CD4-positive, alpha-beta T cell (primary cell): ENCODE measurements at regions not wholly inside any gene's neighbourhood (a gene's known extent, or its start where the extent isn't known, plus 50 kb on each side); places are given as distances from the start of the nearest gene placed in this dataset.

Experiments used
- ATAC-seq: fragments of 200-7000 bp; cut with Tn5 transposase; one replicate; pipeline ENCODE4 v1.10.0; 2022; ENCODE audit warnings: mild to moderate bottlenecking; ENCODE audit not compliant: poor library complexity
- CTCF ChIA-PET: fragments of 350-600 bp; sonication (Branson Sonifier 250); formaldehyde crosslinking; loops from one replicate; lab custom pipeline; 2021; ENCODE audit warnings: antibody characterized with exemption, inconsistent platforms; lab: Charles Lee
- POLR2A ChIA-PET: fragments of 350-600 bp; sonication (Branson Sonifier 250); formaldehyde crosslinking; loops from one replicate; lab custom pipeline; 2021; ENCODE audit warnings: antibody characterized with exemption, inconsistent platforms; lab: Charles Lee
- DNase-seq, 14 experiments: peaks; one replicate each; pipeline ENCODE4 v3.0.0-alpha.2; 2013 to 2020; ENCODE audit warnings: mixed read lengths in 2 of 14
- H3K27ac ChIP-seq, 2 donors: one replicate each; pipeline versions ENCODE4 v1.5.1 to v1.7.0; 2013; ENCODE audit warnings: low read length in 2 of 2, low read depth in 1 of 2, mild to moderate bottlenecking in 1 of 2
- H3K27me3 ChIP-seq, 2 experiments: 1 replicate in 1 of 2; 2 replicates in 1 of 2; pipeline versions ENCODE4 v1.6.1 to v1.7.0; 2013; ENCODE audit warnings: low read length in 2 of 2, control low read depth in 1 of 2, mild to moderate bottlenecking in 1 of 2, moderate library complexity in 1 of 2; ENCODE audit not compliant: insufficient read depth in 2 of 2, control insufficient read depth in 1 of 2
- H3K36me3 ChIP-seq: one replicate; pipeline ENCODE4 v1.6.1; 2013; ENCODE audit warnings: low read length, control low read depth; ENCODE audit not compliant: insufficient read depth
- H3K4me1 ChIP-seq: one replicate; pipeline ENCODE4 v1.6.1; 2013; ENCODE audit warnings: low read length, control low read depth; ENCODE audit not compliant: insufficient read depth
- H3K4me3 ChIP-seq: one replicate; pipeline ENCODE4 v1.5.1; 2013; ENCODE audit warnings: mild to moderate bottlenecking, low read length, moderate library complexity
- H3K9me3 ChIP-seq, 2 experiments: 1 replicate in 1 of 2; 2 replicates in 1 of 2; pipeline versions ENCODE4 v1.6.1 to v1.7.0; 2013; ENCODE audit warnings: low read length in 2 of 2, mild to moderate bottlenecking in 2 of 2, control low read depth in 1 of 2, moderate library complexity in 1 of 2; ENCODE audit not compliant: control insufficient read depth in 1 of 2, insufficient read depth in 1 of 2
- H3K27ac Mint-ChIP-seq: one replicate; pipeline ENCODE4 v1.8.0; 2020; ENCODE audit warnings: mixed read lengths
- H3K27me3 Mint-ChIP-seq: one replicate; pipeline ENCODE4 v1.8.0; 2021; ENCODE audit warnings: mixed read lengths
- H3K36me3 Mint-ChIP-seq: one replicate; pipeline ENCODE4 v1.8.0; 2021; ENCODE audit warnings: low read depth, mixed read lengths
- H3K4me1 Mint-ChIP-seq: one replicate; pipeline ENCODE4 v1.8.0; 2021; ENCODE audit warnings: low read depth, mixed read lengths
- H3K4me3 Mint-ChIP-seq: one replicate; pipeline ENCODE4 v1.8.0; 2020; ENCODE audit warnings: mild to moderate bottlenecking, mixed read lengths
- H3K9me3 Mint-ChIP-seq: one replicate; pipeline ENCODE4 v1.8.0; 2020; ENCODE audit warnings: mixed read lengths
- intact Hi-C, 2 experiments: fragments of 100-400 bp; cut with DNase I in 1 of 2; cut with micrococcal nuclease in 1 of 2; formaldehyde crosslinking; loops; one replicate each; pipeline versions ENCODE4 v1.15.1 to v1.9.0; 2023 to 2025; cut with DNase I, micrococcal nuclease
- TF ChIP-seq, protein P1 (sequence below): fragments of 200-600 bp; IDR thresholded peaks from one replicate; pipeline ENCODE4 v1.8.0; 2022; ENCODE audit warnings: antibody characterized with exemption, mild to moderate bottlenecking

DNA sequence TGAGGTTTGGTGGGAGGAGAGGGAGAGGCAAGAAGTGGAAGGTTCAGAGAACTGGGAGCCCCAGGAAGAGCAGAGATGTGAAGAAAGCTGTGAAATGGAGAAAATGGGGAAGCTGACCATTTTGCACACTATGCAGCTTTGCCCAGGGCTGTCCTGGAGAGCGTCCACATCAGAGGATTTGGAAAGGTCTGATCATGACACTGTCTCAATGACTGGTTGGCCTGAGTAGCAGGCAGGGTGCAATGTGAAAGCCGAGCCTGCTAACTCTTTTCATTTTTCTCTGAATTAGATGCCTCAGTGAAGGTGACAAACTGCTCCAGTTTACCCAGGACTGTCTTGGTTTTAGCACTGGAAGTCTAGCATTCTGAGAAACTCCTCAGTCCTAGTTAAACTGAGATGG lies 330.1 kb upstream of the RPS6KA3 start:
- DNase-seq (no peak), ATAC-seq (no peak)
- Histone ChIP-seq H3K27me3 (peaks cover 0 to 7% of the 10 kb centered on the region in 2 experiments), H3K9me3 (no peaks in the 10 kb centered on the region), H3K4me3 (no peak overlapping the region), H3K27ac (no peak overlapping the region), H3K4me1 (no peaks in the 10 kb centered on the region), H3K36me3 (no peaks in the 10 kb centered on the region)
- Mint-ChIP-seq H3K36me3 (no peaks in the 10 kb centered on the region), H3K9me3 (no peaks in the 10 kb centered on the region), H3K27me3 (no peaks in the 10 kb centered on the region), H3K4me1 (no peaks in the 10 kb centered on the region), H3K27ac (no peak overlapping the region), H3K4me3 (no peak overlapping the region)
- POLR2A ChIA-PET: no interaction called here
- intact Hi-C loops: no loop called here
- TF ChIP-seq, protein P1, sequence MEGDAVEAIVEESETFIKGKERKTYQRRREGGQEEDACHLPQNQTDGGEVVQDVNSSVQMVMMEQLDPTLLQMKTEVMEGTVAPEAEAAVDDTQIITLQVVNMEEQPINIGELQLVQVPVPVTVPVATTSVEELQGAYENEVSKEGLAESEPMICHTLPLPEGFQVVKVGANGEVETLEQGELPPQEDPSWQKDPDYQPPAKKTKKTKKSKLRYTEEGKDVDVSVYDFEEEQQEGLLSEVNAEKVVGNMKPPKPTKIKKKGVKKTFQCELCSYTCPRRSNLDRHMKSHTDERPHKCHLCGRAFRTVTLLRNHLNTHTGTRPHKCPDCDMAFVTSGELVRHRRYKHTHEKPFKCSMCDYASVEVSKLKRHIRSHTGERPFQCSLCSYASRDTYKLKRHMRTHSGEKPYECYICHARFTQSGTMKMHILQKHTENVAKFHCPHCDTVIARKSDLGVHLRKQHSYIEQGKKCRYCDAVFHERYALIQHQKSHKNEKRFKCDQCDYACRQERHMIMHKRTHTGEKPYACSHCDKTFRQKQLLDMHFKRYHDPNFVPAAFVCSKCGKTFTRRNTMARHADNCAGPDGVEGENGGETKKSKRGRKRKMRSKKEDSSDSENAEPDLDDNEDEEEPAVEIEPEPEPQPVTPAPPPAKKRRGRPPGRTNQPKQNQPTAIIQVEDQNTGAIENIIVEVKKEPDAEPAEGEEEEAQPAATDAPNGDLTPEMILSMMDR: no peak
- CTCF ChIA-PET: no interaction called here

- ATAC-seq (no peak), DNase-seq (no peak)
- no peak overlapping the region for H3K4me3 Mint-ChIP-seq
- ChIA-PET CTCF (no interaction called here), POLR2A (no interaction called here)
- Histone ChIP-seq H3K27me3 (peaks cover 0 to 7% of the 10 kb centered on the region in 2 experiments), H3K9me3 (no peaks in the 10 kb centered on the region), H3K27ac (no peak overlapping the region), H3K4me1 (no peaks in the 10 kb centered on the region), H3K36me3 (no peaks in the 10 kb centered on the region), H3K4me3 (no peak overlapping the region)
- no peak overlapping the region for H3K27ac Mint-ChIP-seq
- no peaks in the 10 kb centered on the region for H3K36me3 Mint-ChIP-seq
- intact Hi-C loops: no loop called here
- TF ChIP-seq, protein P1: no peak
- no peaks in the 10 kb centered on the region for H3K9me3 Mint-ChIP-seq
- H3K4me1 Mint-ChIP-seq: no peaks in the 10 kb centered on the region
- H3K27me3 Mint-ChIP-seq: no peaks in the 10 kb centered on the region
These were observed 329.3 kb upstream of the RPS6KA3 start for GRCh38 chrX:20595928-20596575.

DNA sequence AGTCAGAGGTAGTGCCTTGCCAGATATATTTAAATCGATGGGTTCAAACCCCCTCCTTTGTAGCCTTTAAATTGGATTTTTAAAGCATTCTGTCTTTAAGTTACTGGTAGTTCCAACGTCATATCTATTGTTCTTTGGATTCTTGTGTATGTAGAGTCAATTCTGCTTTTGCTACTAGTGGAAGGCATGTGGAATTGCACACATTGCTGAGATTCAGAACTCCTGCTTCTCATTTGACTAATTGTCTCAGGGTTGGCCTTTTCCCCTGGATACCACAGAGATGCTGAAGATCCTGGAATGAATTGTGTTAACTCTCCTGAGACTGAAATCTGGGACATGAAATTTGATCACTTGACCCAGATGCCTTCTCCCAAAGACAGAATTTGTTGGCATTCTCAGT lies 328.3 kb upstream of the RPS6KA3 start:
- H3K36me3 Mint-ChIP-seq: no peaks in the 10 kb centered on the region
- TF ChIP-seq, protein P1: no peak
- ChIA-PET POLR2A (no interaction called here), CTCF (no interaction called here)
- H3K36me3 ChIP-seq: no peaks in the 10 kb centered on the region
- ATAC-seq: no peak
- H3K4me1 Mint-ChIP-seq: no peaks in the 10 kb centered on the region
- peaks cover 0 to 7% of the 10 kb centered on the region in 2 experiments for H3K27me3 ChIP-seq
- H3K4me1 ChIP-seq: no peaks in the 10 kb centered on the region
- no peak overlapping the region for H3K27ac ChIP-seq
- intact Hi-C loops: no loop called here
- H3K27ac Mint-ChIP-seq: no peak overlapping the region
- no peaks in the 10 kb centered on the region for H3K9me3 Mint-ChIP-seq
- no peak for DNase-seq
- no peaks in the 10 kb centered on the region for H3K27me3 Mint-ChIP-seq
- no peak overlapping the region for H3K4me3 ChIP-seq
- no peak overlapping the region for H3K4me3 Mint-ChIP-seq
- H3K9me3 ChIP-seq: no peaks in the 10 kb centered on the region
